ENCODE measurements at regions not wholly inside any gene's neighbourhood (a gene's known extent, or its start where the extent isn't known, plus 50 kb on each side); places are given as distances from the start of the nearest gene placed in this dataset.

GRCh38 chr15:101543431-101543830, 53.9 kb upstream of the PCSK6 start:
- DNase-seq (ENCODE audit: low read depth in 1 of 2, low spot score in 1 of 2) (no peak), FAIRE-seq (no peak), ATAC-seq (no peak)
- 0 out of 3 replicates have a peak, but pooled peaks cover 2% of the 10 kb centered on the region for H3K9me3 ChIP-seq
- POLR2A ChIA-PET, result no interaction called here
- CTCF ChIA-PET, result no interaction called here
- TF ChIP-seq POLR2A (IDR thresholded peaks at IDR 0.05; ENCODE audit: low read length) (no peak), FOSL2 (IDR thresholded peaks at IDR 0.05) (no peak), FOSL2 (CRISPR knock-in tag; IDR thresholded peaks at IDR 0.05) (no peak)
- H3K4me2 ChIP-seq, result no peak overlapping the region
- H3K27ac ChIP-seq, result no peak overlapping the region
- no peaks in the 10 kb centered on the region for H3K4me1 ChIP-seq
- 51% methylated on average over 12 of the region's 12 CpGs for WGBS (ENCODE audit: missing lambda C conversion rate)
- no peak overlapping the region for H3K4me3 ChIP-seq

DNA sequence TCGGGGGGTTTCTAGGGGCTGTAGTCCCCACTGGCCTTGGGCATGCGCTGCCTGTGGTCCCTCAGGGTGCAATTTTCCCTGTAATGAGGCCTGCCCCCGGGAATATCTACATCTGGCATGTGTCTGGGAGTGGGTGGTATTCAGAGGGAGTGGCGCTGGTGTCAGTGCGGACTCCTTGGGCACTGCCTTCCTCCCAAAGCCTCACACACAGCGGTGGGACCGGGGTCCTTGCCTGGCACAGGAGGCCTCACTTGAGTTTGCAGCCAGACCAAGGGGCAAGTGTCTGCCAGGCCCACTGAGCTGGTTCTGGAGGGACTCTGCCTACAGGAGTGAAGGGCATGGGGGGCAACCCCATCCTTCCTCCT, 53.5 kb upstream of the PCSK6 start:
- TF ChIP-seq HOXB5 (CRISPR knock-in tag; IDR thresholded peaks at IDR 0.05), result no peak
- TF ChIP-seq KDM1A (IDR thresholded peaks at IDR 0.05; ENCODE audit: low read depth), result no peak
- no peak for TF ChIP-seq ZNF302 (CRISPR knock-in tag; IDR thresholded peaks at IDR 0.05)
- no peak for TF ChIP-seq PBX3 (IDR thresholded peaks at IDR 0.05)
- no peak for TF ChIP-seq E2F6 (IDR thresholded peaks at IDR 0.05; ENCODE audit: borderline replicate concordance, low read depth)
- TF ChIP-seq HEYL (CRISPR knock-in tag; IDR thresholded peaks at IDR 0.05), result no peak
- TF ChIP-seq ATOH8 (CRISPR knock-in tag; IDR thresholded peaks at IDR 0.05; ENCODE audit: low read depth), result no peak
- TF ChIP-seq CBX2 (IDR thresholded peaks at IDR 0.05; ENCODE audit: borderline replicate concordance, low read depth), result no peak
- TF ChIP-seq FOXS1 (CRISPR knock-in tag; IDR thresholded peaks at IDR 0.05), result no peak
- TF ChIP-seq TFCP2L1 (CRISPR knock-in tag; IDR thresholded peaks at IDR 0.05), result no peak
- no peak for TF ChIP-seq BCL3 (IDR thresholded peaks at IDR 0.05)
- TF ChIP-seq PHF8 (IDR thresholded peaks at IDR 0.05; ENCODE audit: borderline replicate concordance, low read depth), result no peak
- no peak for TF ChIP-seq FOSL2 (IDR thresholded peaks at IDR 0.05)
- TF ChIP-seq FOSL2 (CRISPR knock-in tag; IDR thresholded peaks at IDR 0.05), result no peak
- no peak for TF ChIP-seq HDAC2 (IDR thresholded peaks at IDR 0.05)
- TF ChIP-seq BHLHE40 (IDR thresholded peaks at IDR 0.05; ENCODE audit: low read depth, low read length), result no peak
- TF ChIP-seq POLR2AphosphoS2 (conservative IDR thresholded peaks at IDR 0.05; ENCODE audit: low read length), result no peak
- no peak for TF ChIP-seq EP300 (IDR thresholded peaks at IDR 0.05)
- TF ChIP-seq NPAS2 (CRISPR knock-in tag; IDR thresholded peaks at IDR 0.05; ENCODE audit: borderline replicate concordance), result no peak
- no peak for TF ChIP-seq HOXB13 (CRISPR knock-in tag; IDR thresholded peaks at IDR 0.05; ENCODE audit: low read depth)

DNA sequence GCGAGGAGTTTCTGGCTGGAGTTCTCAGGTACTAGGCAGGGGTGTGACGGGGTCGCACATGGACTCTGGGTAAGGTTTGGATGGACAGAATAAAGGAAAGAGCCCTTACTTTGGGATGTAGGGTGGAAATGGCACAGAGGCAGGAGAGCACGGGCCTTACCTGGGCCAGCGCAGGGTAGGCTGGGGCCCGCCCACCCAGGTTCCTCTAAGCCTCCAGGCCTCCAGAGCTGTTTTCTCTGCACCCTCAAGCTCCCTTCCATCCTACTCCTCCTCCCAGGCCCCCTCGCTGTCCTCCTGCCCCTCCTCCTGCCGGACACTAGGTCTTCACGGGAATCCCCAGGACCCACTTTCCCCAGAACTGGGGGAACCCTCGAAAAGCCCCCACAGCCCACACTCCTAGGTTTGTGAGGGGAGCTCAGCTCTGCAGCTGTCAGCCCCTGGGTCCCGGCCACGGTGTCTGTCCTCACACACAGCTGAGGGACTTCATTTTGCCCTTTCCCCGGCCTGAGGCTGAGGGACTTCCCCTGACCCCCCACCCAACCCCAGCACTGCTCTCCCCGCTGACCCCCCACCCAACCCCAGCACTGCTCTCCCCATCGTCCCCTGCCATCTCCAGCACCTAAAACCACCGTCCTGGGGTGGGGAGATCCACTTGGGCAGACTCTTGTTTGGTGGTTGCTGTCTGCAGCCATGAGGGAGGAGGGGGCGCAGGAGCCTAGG, 53.0 kb upstream of the PCSK6 start:
- Histone ChIP-seq H3K4me1 (no peaks in the 10 kb centered on the region), H3K9me3 (0 out of 3 replicates have a peak, but pooled peaks cover 2% of the 10 kb centered on the region), H3K4me2 (no peak overlapping the region), H3K4me3 (no peak overlapping the region), H3K27ac (no peak overlapping the region)
- CTCF ChIA-PET, result interaction anchor here (0.8 to 1.5 kb wide), 6 partner anchors 15 to 236 kb away, joined by 3 to 4 read pairs (median 3); no protein-coding TSS in a partner anchor
- POLR2A ChIA-PET, result no interaction called here
- FAIRE-seq (no peak), ATAC-seq (peak; percentile 30 to 70), DNase-seq (ENCODE audit: low read depth in 1 of 2, low spot score in 1 of 2) (peak in 1 of 2 experiments; percentile 42)
- WGBS (ENCODE audit: missing lambda C conversion rate), result 78% methylated on average over 15 of the region's 17 CpGs
- no peak for TF ChIP-seq KDM1A (IDR thresholded peaks at IDR 0.05; ENCODE audit: low read depth)

More for the DNA sequence above, 53.5 kb upstream of the PCSK6 start:
- Histone ChIP-seq H3K4me2 (no peak overlapping the region), H3K9me3 (0 out of 3 replicates have a peak, but pooled peaks cover 2% of the 10 kb centered on the region), H3K4me1 (no peaks in the 10 kb centered on the region), H3K27ac (no peak overlapping the region), H3K4me3 (no peak overlapping the region)
- 46% methylated on average over 7 of the region's 7 CpGs for WGBS (ENCODE audit: missing lambda C conversion rate)
- FAIRE-seq (no peak), ATAC-seq (no peak), DNase-seq (ENCODE audit: low read depth in 1 of 2, low spot score in 1 of 2) (no peak)
- CTCF ChIA-PET, result no interaction called here
- POLR2A ChIA-PET, result no interaction called here
